HG03097 (cell line): ENCODE measurements at regions not wholly inside any gene's neighbourhood (a gene's known extent, or its start where the extent isn't known, plus 50 kb on each side); places are given as distances from the start of the nearest gene placed in this dataset.
A peak's percentile ranks its signal among the peaks of the same experiment; 100 is the strongest.

Source experiments
- ATAC-seq: cut with Tn5 transposase; IDR thresholded peaks from one replicate; pipeline ENCODE4 v1.9.1; 2021; ENCODE audit not compliant: unreplicated experiment, low FRiP score

DNA sequence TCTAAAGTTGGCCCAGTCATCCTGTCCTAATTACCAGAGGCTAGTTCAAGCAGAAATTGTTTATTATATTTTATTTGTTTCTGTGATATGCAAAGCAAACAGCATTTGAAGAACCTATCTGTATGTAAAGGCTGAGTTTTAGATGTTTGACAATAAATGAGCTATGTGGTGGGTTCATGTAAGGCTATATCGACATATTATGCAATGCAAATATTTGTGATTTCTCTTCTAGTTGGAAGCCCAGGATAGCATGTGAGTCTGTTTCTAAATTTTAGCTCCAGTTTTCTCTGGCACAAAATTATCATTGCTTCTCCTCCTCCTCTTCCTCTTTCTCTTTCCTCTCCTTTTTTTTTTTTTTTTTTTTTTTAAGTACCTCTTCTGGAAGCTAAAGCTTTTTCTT lies 263.2 kb upstream of the LMCD1 start:
- no peak for ATAC-seq

DNA sequence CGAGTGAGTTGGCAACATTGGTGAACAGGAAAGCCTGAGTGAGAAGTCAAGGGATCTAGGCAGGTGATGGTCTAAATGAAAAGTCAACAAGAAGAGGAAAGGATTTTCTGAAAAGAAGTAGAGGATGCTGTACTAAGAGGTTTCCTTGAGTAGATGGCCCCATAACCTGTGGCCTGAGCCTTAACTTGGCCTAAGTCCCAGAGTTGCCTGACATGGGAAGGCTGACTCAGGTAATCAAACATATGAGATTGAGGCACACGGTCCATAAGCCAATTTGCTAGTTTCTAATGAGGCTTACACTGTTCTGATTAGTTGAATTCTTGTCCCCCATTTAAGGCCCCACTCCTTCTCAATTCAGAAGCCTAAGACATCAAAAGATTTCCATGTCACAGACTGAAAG lies 262.5 kb upstream of the LMCD1 start:
- no peak for ATAC-seq

DNA sequence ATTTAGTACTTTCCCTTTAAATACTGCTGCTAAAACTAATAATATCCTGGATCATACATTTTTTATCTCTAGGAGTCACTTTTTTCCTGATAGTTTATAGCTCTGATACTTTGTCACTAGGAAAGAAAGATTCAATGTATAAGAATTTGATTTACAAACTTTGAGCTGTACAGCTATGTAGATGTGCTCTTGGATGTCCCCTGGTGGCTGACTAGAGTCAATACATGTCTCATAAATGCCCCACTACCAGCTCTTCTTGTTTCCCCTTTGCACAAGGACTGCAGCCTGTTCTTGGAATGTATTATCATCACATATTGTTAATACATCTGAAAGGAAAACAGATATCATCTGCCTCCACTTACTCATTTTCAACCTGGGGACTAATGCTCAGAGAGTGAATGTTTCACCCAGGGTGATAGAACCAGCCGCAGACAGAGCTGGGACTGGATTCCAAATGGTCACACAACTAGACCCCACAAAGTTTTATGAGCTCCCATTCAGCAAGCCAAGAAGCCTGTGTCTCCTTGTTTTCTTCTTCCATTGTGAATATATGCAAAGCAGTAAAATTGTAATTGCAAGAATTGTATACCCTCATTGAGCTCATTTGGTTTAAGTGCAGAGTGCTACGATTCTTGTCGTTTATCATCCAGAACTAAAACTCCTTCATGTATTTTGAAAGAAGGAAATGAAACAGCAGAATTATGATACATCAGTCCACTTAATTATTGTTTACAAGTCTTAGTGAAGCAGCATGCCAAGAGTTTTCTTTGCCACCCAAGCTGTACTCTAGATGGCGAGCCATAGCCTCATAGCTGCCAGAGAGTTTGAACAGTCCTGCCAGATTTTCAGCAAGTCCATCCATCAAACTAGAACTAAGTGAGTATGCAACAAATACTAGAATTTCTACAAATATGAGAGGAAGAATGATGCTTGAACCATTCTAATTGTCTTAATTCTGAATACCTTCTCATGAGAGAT lies 261.6 kb upstream of the LMCD1 start:
- ATAC-seq = peak; percentile 91

GRCh38 chr3:8246070-8246469 lies 255.6 kb upstream of the LMCD1 start:
- ATAC-seq = no peak

GRCh38 chr3:8253201-8253600 lies 248.4 kb upstream of the LMCD1 start:
- no peak for ATAC-seq

GRCh38 chr3:8254489-8254888 lies 247.1 kb upstream of the LMCD1 start:
- no peak for ATAC-seq

GRCh38 chr3:8255725-8256124 lies 245.9 kb upstream of the LMCD1 start:
- ATAC-seq = no peak

DNA sequence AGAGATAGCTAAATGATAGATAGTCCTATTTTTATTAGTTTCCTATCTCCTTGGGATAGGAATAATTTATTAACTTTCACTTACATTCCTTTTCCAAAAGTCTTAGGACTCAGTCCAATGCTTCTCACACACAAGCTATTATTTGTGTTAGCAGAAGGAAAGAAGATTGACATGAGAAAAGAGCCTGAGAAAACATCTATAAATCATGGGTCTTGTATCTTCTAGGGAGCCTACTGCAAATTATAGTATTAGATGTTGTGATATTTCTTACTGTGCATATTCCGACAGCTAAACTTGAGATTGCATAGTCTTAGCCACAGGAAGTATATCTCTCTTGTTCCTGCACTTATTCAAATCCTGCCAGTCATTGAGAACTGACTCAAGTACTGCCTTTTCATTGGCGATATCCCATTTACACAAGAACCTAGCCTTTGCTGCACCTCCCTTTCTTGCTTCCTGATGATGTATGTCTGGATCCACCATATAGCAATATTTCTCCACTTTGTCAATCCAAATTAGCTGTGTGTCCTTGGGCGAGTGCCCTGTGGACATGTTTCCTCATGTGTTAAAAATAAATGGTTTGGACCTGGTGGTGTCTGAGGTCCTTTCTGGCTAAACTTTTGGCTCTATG lies 245.1 kb upstream of the LMCD1 start:
- ATAC-seq = no peak

DNA sequence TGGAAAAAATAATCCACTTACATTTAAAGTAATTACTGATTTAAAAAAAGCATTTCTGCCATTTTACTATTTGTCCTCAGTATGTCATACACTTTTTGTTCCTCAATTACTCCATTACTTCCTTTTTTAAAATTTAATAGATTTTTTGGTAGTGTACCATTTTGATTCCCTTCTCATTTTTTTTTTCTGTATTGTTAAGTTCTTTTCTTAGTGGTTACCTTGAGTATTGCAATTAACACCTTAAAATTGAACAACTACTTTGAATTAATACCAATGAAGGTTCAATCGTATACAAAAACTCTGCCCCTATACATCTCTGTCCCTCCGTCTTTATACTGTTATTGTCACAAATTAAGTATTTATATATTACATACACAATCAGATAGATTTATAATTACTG lies 240.6 kb upstream of the LMCD1 start:
- ATAC-seq = no peak

GRCh38 chr3:8266730-8267131 lies 234.9 kb upstream of the LMCD1 start:
- no peak for ATAC-seq

GRCh38 chr3:8273479-8273878 lies 228.1 kb upstream of the LMCD1 start:
- ATAC-seq = no peak

- ATAC-seq = no peak
Observed at GRCh38 chr3:8276056-8276455, 225.6 kb upstream of the LMCD1 start.

GRCh38 chr3:8276506-8276905 lies 225.1 kb upstream of the LMCD1 start:
- ATAC-seq = no peak

DNA sequence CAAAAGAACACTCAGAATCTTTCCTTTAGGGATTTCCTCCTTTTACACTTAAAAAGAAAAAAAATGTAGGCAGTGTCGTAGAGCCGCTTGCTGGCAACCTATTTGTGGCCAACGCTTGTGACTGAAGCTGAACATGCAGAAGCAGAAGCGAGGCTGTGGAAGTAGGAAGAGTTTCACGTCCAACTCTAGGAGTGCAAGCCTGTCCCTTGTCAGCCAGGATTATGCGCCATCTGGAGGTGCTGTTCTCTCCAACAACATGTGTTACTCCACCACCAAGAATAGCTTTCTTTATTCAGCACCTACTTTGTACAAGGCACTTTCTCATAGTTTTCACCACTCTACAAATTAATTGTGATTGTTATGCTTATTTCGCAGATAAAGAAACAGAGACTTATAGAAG lies 223.2 kb upstream of the LMCD1 start:
- ATAC-seq = no peak

GRCh38 chr3:8279476-8279875 lies 222.1 kb upstream of the LMCD1 start:
- no peak for ATAC-seq

DNA sequence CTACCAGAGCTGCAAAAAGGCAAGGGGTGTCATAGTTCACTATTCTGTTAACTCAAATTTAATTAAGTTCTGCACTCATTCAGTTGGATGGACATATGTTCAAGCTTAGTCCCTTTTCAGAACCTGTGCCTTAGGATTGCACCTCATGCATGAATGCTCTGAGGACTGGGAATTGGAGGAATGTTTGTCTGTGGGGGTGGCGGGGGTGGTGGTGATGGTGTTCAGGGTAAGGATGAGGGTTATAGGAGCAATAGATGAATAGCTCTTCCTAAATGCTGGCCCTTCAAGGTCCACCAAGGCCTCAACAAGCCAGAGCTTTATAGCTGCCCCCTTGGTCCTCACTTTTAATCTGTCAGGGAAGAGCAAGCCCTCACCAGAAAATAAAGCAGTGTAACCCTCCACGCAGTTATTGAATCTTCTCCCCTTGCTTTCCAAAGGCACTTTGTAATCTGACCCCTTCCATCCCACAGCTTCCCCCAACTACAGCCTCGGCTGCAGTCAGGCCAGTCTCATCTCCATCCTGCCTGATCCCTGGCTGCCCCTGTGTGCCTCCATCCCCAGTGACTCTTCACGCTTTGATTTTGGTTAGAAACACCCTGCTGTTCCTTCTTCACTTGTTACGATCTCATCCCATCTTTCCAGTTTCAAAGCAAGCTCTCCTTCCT lies 221.6 kb upstream of the LMCD1 start:
- no peak for ATAC-seq

DNA sequence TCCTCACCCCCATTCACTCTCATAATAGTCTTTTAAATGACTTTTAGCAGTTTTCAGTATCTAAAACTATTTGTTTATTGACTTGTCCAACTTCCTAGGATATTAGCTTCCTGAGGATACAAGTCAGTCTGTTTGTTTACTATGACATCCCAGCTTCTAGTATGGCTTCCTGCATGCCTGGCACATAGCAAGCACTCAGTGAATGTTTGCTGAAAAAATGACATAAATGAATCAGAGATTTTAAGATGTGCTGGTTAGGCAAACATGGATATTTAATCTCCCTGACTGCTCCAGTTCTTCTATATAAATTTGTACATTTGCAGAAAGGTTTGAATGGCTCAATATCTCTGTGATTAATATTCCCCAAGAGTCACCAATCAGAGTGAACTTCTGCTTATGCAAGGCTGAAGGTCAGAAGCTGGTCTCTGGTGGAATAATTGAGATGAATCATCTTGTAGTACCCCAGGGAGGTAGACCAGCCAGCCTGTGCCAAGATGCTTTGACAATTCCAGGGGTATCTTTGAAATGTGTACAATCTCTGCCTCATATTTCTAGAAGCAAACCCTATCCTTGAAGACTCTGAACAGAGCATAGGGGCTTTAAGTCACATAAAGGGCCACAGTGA lies 219.0 kb upstream of the LMCD1 start:
- no peak for ATAC-seq

- ATAC-seq = no peak
Observed at GRCh38 chr3:8283193-8283592, 218.4 kb upstream of the LMCD1 start.

- no peak for ATAC-seq
Observed at GRCh38 chr3:8286086-8286485, 215.5 kb upstream of the LMCD1 start.

DNA sequence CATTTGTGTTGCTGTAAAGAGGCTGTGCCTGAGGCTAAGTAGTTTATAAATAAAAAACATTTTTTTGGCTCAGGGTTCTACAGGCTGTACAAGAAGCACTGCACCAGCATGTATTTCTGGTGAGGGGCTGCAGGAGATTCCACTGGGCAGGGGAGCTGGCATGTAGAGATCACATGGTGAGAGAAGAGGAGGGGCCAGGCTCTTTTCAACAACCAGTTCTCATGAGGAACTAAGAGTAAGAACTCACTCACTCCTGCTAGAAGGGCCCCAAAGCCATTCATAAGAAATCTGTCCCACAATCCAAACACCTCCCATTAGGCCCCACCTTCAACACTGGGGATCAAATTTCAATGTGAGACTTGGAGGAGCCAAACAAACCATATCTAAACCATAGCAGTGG lies 214.9 kb upstream of the LMCD1 start:
- ATAC-seq = no peak

DNA sequence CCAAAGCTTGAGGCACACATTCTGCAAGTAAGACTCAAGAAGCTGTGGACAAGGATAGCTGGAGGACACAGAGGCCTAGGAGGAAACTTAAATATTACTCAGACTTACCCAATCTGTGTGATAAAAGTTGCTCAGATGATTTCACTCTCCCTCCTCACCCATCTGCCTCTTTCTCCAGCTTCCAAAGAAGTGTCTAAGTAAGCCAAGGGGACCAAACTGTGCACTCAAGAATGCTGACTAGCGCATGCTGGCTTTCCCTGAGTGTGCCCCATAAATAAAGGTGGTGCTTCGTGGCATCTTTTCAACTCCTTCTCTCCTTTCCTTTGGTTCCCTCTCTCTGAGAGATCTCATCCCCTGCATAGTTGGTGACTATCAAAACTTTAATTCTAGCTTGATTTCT lies 211.0 kb upstream of the LMCD1 start:
- ATAC-seq = no peak
